ENCODE measurements at regions not wholly inside any gene's neighbourhood (a gene's known extent, or its start where the extent isn't known, plus 50 kb on each side); places are given as distances from the start of the nearest gene placed in this dataset.

GRCh38 chr6:132072831-132073230, 121.7 kb upstream of the CCN2 start:
- TF ChIP-seq RARB (CRISPR knock-in tag; IDR thresholded peaks at IDR 0.05) (no peak), GLIS3 (CRISPR knock-in tag; IDR thresholded peaks at IDR 0.05) (no peak), TCF4 (CRISPR knock-in tag; IDR thresholded peaks at IDR 0.05; ENCODE audit: borderline replicate concordance) (no peak), CREB5 (CRISPR knock-in tag; IDR thresholded peaks at IDR 0.05; ENCODE audit: low read depth) (no peak), PPARA (CRISPR knock-in tag; IDR thresholded peaks at IDR 0.05; ENCODE audit: borderline replicate concordance) (no peak), ZFP3 (CRISPR knock-in tag; IDR thresholded peaks at IDR 0.05) (no peak), BACH2 (CRISPR knock-in tag; IDR thresholded peaks at IDR 0.05; ENCODE audit: borderline replicate concordance) (no peak), CSRNP3 (CRISPR knock-in tag; IDR thresholded peaks at IDR 0.05) (no peak), ARNTL (CRISPR knock-in tag; IDR thresholded peaks at IDR 0.05; ENCODE audit: borderline replicate concordance, low read depth) (no peak), ESRRG (CRISPR knock-in tag; IDR thresholded peaks at IDR 0.05) (no peak), ISL1 (CRISPR knock-in tag; IDR thresholded peaks at IDR 0.05) (no peak), CSDC2 (CRISPR knock-in tag; IDR thresholded peaks at IDR 0.05) (no peak), ZNF565 (CRISPR knock-in tag; conservative IDR thresholded peaks at IDR 0.05; ENCODE audit: low read depth) (no peak), TOX (CRISPR knock-in tag; IDR thresholded peaks at IDR 0.05; ENCODE audit: borderline replicate concordance) (no peak), SNAI2 (CRISPR knock-in tag; IDR thresholded peaks at IDR 0.05) (no peak), ZC3H10 (CRISPR knock-in tag; IDR thresholded peaks at IDR 0.05) (no peak)
- no peak for ATAC-seq

GRCh38 chr6:132072271-132072670, 121.1 kb upstream of the CCN2 start:
- ATAC-seq = no peak
- TF ChIP-seq ZNF8 (CRISPR knock-in tag; IDR thresholded peaks at IDR 0.05) = no peak
- TF ChIP-seq TCF4 (CRISPR knock-in tag; IDR thresholded peaks at IDR 0.05; ENCODE audit: borderline replicate concordance) = no peak
- no peak for TF ChIP-seq ZFP30 (CRISPR knock-in tag; IDR thresholded peaks at IDR 0.05)
- TF ChIP-seq CSRNP3 (CRISPR knock-in tag; IDR thresholded peaks at IDR 0.05) = no peak
- no peak for TF ChIP-seq OSR1 (CRISPR knock-in tag; IDR thresholded peaks at IDR 0.05)
- no peak for TF ChIP-seq ZNF565 (CRISPR knock-in tag; conservative IDR thresholded peaks at IDR 0.05; ENCODE audit: low read depth)
- no peak for TF ChIP-seq SNAI2 (CRISPR knock-in tag; IDR thresholded peaks at IDR 0.05)
- no peak for TF ChIP-seq TSHZ2 (CRISPR knock-in tag; IDR thresholded peaks at IDR 0.05)
- TF ChIP-seq ZC3H10 (CRISPR knock-in tag; IDR thresholded peaks at IDR 0.05) = no peak
- TF ChIP-seq TOX (CRISPR knock-in tag; IDR thresholded peaks at IDR 0.05; ENCODE audit: borderline replicate concordance) = no peak
- TF ChIP-seq POU6F1 (CRISPR knock-in tag; IDR thresholded peaks at IDR 0.05; ENCODE audit: borderline replicate concordance, low read depth) = no peak
- no peak for TF ChIP-seq CSDC2 (CRISPR knock-in tag; IDR thresholded peaks at IDR 0.05)
- TF ChIP-seq PATZ1 (CRISPR knock-in tag; IDR thresholded peaks at IDR 0.05; ENCODE audit: borderline replicate concordance) = no peak
- no peak for TF ChIP-seq BACH2 (CRISPR knock-in tag; IDR thresholded peaks at IDR 0.05; ENCODE audit: borderline replicate concordance)
- no peak for TF ChIP-seq PPARA (CRISPR knock-in tag; IDR thresholded peaks at IDR 0.05; ENCODE audit: borderline replicate concordance)
- TF ChIP-seq ISL1 (CRISPR knock-in tag; IDR thresholded peaks at IDR 0.05) = no peak
- TF ChIP-seq RARB (CRISPR knock-in tag; IDR thresholded peaks at IDR 0.05) = no peak
- no peak for TF ChIP-seq ZFP3 (CRISPR knock-in tag; IDR thresholded peaks at IDR 0.05)
- TF ChIP-seq GLIS3 (CRISPR knock-in tag; IDR thresholded peaks at IDR 0.05) = no peak
- no peak for TF ChIP-seq ZNF70 (CRISPR knock-in tag; IDR thresholded peaks at IDR 0.05)

Measured in SK-N-SH treated with all-trans-retinoic acid at 6 μM for 48 hours (cell line).